ENCODE measurements at regions not wholly inside any gene's neighbourhood (a gene's known extent, or its start where the extent isn't known, plus 50 kb on each side); places are given as distances from the start of the nearest gene placed in this dataset.

GRCh38 chr19:30667227-30667626 is 295.0 kb downstream of the ZNF536 start:
- intact Hi-C loops (cut with micrococcal nuclease), result no loop called here

DNA sequence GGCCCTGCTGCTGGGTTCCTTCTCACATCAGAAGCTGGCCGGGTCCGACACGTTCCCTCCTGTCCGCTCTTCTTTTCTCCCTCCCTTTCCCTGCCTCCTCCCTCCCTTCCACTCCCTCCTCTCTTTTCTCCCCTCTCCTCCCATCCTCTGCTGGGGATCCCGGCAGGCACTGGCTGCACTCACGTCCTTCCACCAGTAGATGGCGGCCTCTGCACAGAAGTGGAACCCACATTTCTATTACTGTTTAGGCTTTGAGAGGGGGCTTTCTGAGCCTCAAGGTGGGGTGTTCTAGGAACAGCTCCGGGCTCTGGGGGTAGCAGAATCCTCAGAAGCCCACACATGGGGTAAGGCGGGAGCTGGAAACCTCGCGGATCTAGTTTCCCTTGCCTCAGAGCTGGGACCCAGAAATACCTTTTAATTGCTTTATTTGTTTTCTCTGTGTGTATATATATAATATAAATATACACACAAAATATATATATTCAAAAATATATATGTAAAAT is 294.2 kb downstream of the ZNF536 start:
- Histone ChIP-seq H3K4me1 (peaks cover 49% of the 10 kb centered on the region), H3K4me3 (no peak overlapping the region), H3K36me3 (no peaks in the 10 kb centered on the region), H3K9me3 (replicated peaks) (no peaks in the 10 kb centered on the region), H3K27me3 (ENCODE audit: low read depth) (peaks cover 37% of the 10 kb centered on the region), H3K27ac (replicated peaks) (no peak overlapping the region)
- DNase-seq, result no peak
- intact Hi-C loops (cut with micrococcal nuclease), result no loop called here
- peak; percentile 92 for TF ChIP-seq CTCF (IDR thresholded peaks at IDR 0.05; ENCODE audit: borderline replicate concordance)

More at GRCh38 chr19:30667227-30667626, 295.0 kb downstream of the ZNF536 start:
- Histone ChIP-seq H3K9me3 (replicated peaks) (no peaks in the 10 kb centered on the region), H3K27ac (replicated peaks) (no peak overlapping the region), H3K4me1 (peaks cover 58% of the 10 kb centered on the region), H3K4me3 (no peak overlapping the region), H3K36me3 (no peaks in the 10 kb centered on the region), H3K27me3 (ENCODE audit: low read depth) (peaks cover 45% of the 10 kb centered on the region)
- no peak for TF ChIP-seq CTCF (IDR thresholded peaks at IDR 0.05; ENCODE audit: borderline replicate concordance)
- no peak for DNase-seq

- DNase-seq, result no peak
- H3K4me3 ChIP-seq, result no peak overlapping the region
- no peaks in the 10 kb centered on the region for H3K9me3 ChIP-seq (replicated peaks)
- no peaks in the 10 kb centered on the region for H3K36me3 ChIP-seq
- peaks cover 34% of the 10 kb centered on the region for H3K27me3 ChIP-seq (ENCODE audit: low read depth)
- peak overlapping the region; percentile 65 for H3K27ac ChIP-seq (replicated peaks)
- TF ChIP-seq CTCF (IDR thresholded peaks at IDR 0.05; ENCODE audit: borderline replicate concordance), result no peak
- intact Hi-C loops (cut with micrococcal nuclease), result no loop called here
- peaks cover 40% of the 10 kb centered on the region for H3K4me1 ChIP-seq
Observed at GRCh38 chr19:30665449-30665848, 293.3 kb downstream of the ZNF536 start.

DNA sequence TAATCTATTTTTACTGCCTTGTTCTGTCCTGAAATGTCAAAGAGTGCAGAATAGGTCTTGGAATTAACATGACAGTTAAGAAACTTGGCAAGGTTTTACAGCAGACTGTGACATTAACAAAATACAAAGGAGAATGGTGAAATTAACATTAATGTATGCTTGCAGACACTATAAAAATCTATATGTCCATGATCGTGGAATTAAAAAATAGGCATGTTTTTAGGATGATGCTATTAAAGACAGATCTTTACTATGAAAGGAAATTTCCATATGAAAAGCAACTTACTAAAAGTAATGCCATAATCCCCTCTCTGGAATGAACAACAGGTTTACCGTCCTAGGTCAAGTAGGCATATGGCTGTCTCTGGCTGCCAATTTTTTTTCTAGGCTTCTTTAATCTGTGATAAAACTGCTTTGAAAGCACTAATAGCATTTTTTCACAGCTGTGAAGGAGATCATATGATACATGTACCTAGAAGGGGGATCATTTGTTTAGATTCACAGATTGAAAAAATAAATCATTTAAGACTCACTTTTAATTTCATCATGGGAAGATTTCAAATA is 291.5 kb downstream of the ZNF536 start:
- intact Hi-C loops (cut with micrococcal nuclease), result no loop called here
- Histone ChIP-seq H3K4me3 (no peak overlapping the region), H3K36me3 (no peaks in the 10 kb centered on the region), H3K27ac (replicated peaks) (peak overlapping the region; percentile 65), H3K9me3 (replicated peaks) (no peaks in the 10 kb centered on the region), H3K4me1 (peaks cover 29% of the 10 kb centered on the region), H3K27me3 (ENCODE audit: low read depth) (peaks cover 16% of the 10 kb centered on the region)
- TF ChIP-seq CTCF (IDR thresholded peaks at IDR 0.05; ENCODE audit: borderline replicate concordance), result no peak
- DNase-seq, result no peak

- intact Hi-C loops (cut with micrococcal nuclease), result no loop called here
Observed at GRCh38 chr19:30662211-30662861, 290.2 kb downstream of the ZNF536 start.

More at GRCh38 chr19:30662211-30662861, 290.2 kb downstream of the ZNF536 start:
- H3K4me1 ChIP-seq, result peaks cover 29% of the 10 kb centered on the region
- peak overlapping the region; percentile 25 for H3K4me3 ChIP-seq
- H3K27me3 ChIP-seq (ENCODE audit: low read depth), result peaks cover 10% of the 10 kb centered on the region
- H3K27ac ChIP-seq (replicated peaks), result peak overlapping the region; percentile 65
- no peak for TF ChIP-seq CTCF (IDR thresholded peaks at IDR 0.05; ENCODE audit: borderline replicate concordance)
- H3K36me3 ChIP-seq, result no peaks in the 10 kb centered on the region
- no peak for DNase-seq
- no peaks in the 10 kb centered on the region for H3K9me3 ChIP-seq (replicated peaks)

Measured in left ventricle myocardium inferior (tissue), 1 donor.